Putamen (tissue), 1 donor: ENCODE measurements at regions not wholly inside any gene's neighbourhood (a gene's known extent, or its start where the extent isn't known, plus 50 kb on each side); places are given as distances from the start of the nearest gene placed in this dataset.
"Not testable (repeated sequence)": the region's sequence is repeated elsewhere in the genome, so short reads cannot be mapped to it uniquely, and the experiment has no call there.

ENCODE experiments used
- DNase-seq: peaks from one replicate; pipeline ENCODE4 v3.0.0-alpha.2; 2016; ENCODE audit warnings: low spot score

GRCh38 chr3:13137941-13138832, 65.0 kb upstream of the IQSEC1 start:
- no peak for DNase-seq

GRCh38 chr3:13136848-13137247, 63.6 kb upstream of the IQSEC1 start:
- not testable (repeated sequence) for DNase-seq

- no peak for DNase-seq
Observed at GRCh38 chr3:13136426-13136825, 63.2 kb upstream of the IQSEC1 start.

GRCh38 chr3:13135811-13136321, 62.6 kb upstream of the IQSEC1 start:
- DNase-seq, result no peak

- DNase-seq, result no peak
Observed at GRCh38 chr3:13135251-13135810, 62.1 kb upstream of the IQSEC1 start.

- no peak for DNase-seq
Observed at GRCh38 chr3:13134879-13135206, 61.6 kb upstream of the IQSEC1 start.

GRCh38 chr3:13134166-13134878, 61.1 kb upstream of the IQSEC1 start:
- DNase-seq, result no peak

GRCh38 chr3:13133471-13133981, 60.3 kb upstream of the IQSEC1 start:
- DNase-seq, result no peak

GRCh38 chr3:13132731-13133410, 59.6 kb upstream of the IQSEC1 start:
- DNase-seq, result no peak

- DNase-seq, result no peak
Observed at GRCh38 chr3:13132281-13132680, 59.1 kb upstream of the IQSEC1 start.

GRCh38 chr3:13130464-13131193, 57.4 kb upstream of the IQSEC1 start:
- no peak for DNase-seq

GRCh38 chr3:13125092-13126015, 52.1 kb upstream of the IQSEC1 start:
- DNase-seq, result no peak

- no peak for DNase-seq
Observed at GRCh38 chr3:13124631-13125030, 51.4 kb upstream of the IQSEC1 start.

- DNase-seq, result no peak
Observed at GRCh38 chr3:13123765-13124164, 50.5 kb upstream of the IQSEC1 start.

GRCh38 chr3:13123013-13123654, 49.9 kb upstream of the IQSEC1 start:
- DNase-seq, result no peak
